Brain microvascular endothelial cell (primary cell): ENCODE measurements at regions not wholly inside any gene's neighbourhood (a gene's known extent, or its start where the extent isn't known, plus 50 kb on each side); places are given as distances from the start of the nearest gene placed in this dataset.

Source experiments
- DNase-seq: peaks from one replicate; pipeline ENCODE4 v3.0.0-alpha.2; 2020
- H3K27ac ChIP-seq: fragments of 250-450 bp; sonication (Bioruptor Pico); 2 replicates; pipeline ENCODE4 v1.5.1; 2020; ENCODE audit warnings: mild to moderate bottlenecking, moderate library complexity
- H3K27me3 ChIP-seq: fragments of 250-450 bp; sonication (Bioruptor Pico); replicated peaks from 2 replicates; pipeline ENCODE4 v1.5.1; 2020; ENCODE audit warnings: mild to moderate bottlenecking
- H3K36me3 ChIP-seq: fragments of 250-450 bp; sonication (Bioruptor Pico); replicated peaks from 2 replicates; pipeline ENCODE4 v1.5.1; 2020; ENCODE audit warnings: mild to moderate bottlenecking
- H3K4me3 ChIP-seq: 2 replicates; pipeline ENCODE4 v1.5.1; 2011; ENCODE audit warnings: low read depth, mild to moderate bottlenecking, control low read depth, low read length, moderate library complexity
- CTCF ChIP-seq: IDR thresholded peaks from 2 replicates; pipeline ENCODE4 v1.5.1; 2011; ENCODE audit warnings: low read depth, mild to moderate bottlenecking, moderate library complexity, low read length, control low read depth, inconsistent platforms; ENCODE audit errors: missing control alignments
- in situ Hi-C: cut with HindIII; loops from 2 replicates; pipeline ENCODE4 v1.10.0; 2017; ENCODE audit warnings: low sequenced_read_pairs, low pct_ligation_motif_present

GRCh38 chr2:64204703-64205102 lies 60.5 kb upstream of the PELI1 start:
- H3K27ac ChIP-seq = peak overlapping the region; percentile 81
- no peak for DNase-seq

GRCh38 chr2:64205415-64205814 lies 61.2 kb upstream of the PELI1 start:
- in situ Hi-C loops = loop anchor here (25.0 kb wide), 1 partner anchor 143 kb away; no protein-coding TSS in a partner anchor
- TF ChIP-seq CTCF = no peak
- no peak for DNase-seq
- Histone ChIP-seq H3K27me3 (no peaks in the 10 kb centered on the region), H3K36me3 (no peaks in the 10 kb centered on the region), H3K27ac (no peak overlapping the region), H3K4me3 (no peak overlapping the region)

More at GRCh38 chr2:64204703-64205102, 60.5 kb upstream of the PELI1 start:
- TF ChIP-seq CTCF = no peak
- in situ Hi-C loops = loop anchor here (25.0 kb wide), 1 partner anchor 142 kb away; no protein-coding TSS in a partner anchor
- H3K36me3 ChIP-seq = no peaks in the 10 kb centered on the region
- no peaks in the 10 kb centered on the region for H3K27me3 ChIP-seq
- no peak overlapping the region for H3K4me3 ChIP-seq

GRCh38 chr2:64207573-64207972 lies 63.4 kb upstream of the PELI1 start:
- H3K4me3 ChIP-seq = no peak overlapping the region
- no peak overlapping the region for H3K27ac ChIP-seq
- in situ Hi-C loops = loop anchor here (25.0 kb wide), 1 partner anchor 145 kb away; no protein-coding TSS in a partner anchor
- no peaks in the 10 kb centered on the region for H3K36me3 ChIP-seq
- TF ChIP-seq CTCF = no peak
- DNase-seq = no peak
- H3K27me3 ChIP-seq = no peaks in the 10 kb centered on the region

GRCh38 chr2:64210816-64211215 lies 66.6 kb upstream of the PELI1 start:
- in situ Hi-C loops = loop anchor here (25.0 kb wide), 1 partner anchor 149 kb away; no protein-coding TSS in a partner anchor
- Histone ChIP-seq H3K27ac (no peak overlapping the region), H3K27me3 (no peaks in the 10 kb centered on the region), H3K4me3 (no peak overlapping the region), H3K36me3 (no peaks in the 10 kb centered on the region)
- no peak for TF ChIP-seq CTCF
- DNase-seq = no peak

DNA sequence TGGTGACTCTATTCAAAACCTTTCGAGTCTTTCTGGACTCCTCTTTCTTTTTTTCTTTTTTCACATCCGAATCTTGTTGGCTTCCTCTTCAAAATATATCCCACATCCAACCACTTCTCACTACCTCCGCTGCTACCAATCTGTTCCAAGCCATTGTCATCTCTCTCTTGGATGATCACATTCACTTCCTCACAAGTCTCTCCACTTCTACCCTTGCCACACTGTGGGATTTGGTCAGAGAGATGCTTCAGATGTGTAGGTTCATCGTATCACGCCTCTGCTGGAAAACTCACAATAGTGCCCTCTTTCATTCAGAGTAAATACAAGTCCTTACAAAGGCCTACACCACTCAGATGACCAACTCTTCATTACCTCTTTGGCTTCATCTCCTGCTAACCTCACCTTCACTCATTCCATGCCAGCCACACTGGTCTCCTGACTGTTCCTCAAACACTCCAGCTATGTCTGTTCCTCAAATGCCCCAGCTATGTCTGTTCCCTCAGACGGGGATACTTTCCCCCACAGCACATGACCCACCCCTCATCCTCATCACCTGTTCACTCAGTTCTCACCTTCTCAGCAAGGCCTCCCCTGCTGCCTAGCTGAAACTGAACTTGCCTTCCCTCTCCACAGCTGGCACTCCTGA lies 67.2 kb upstream of the PELI1 start:
- H3K36me3 ChIP-seq = no peaks in the 10 kb centered on the region
- in situ Hi-C loops = loop anchor here (25.0 kb wide), 1 partner anchor 149 kb away; no protein-coding TSS in a partner anchor
- H3K4me3 ChIP-seq = no peak overlapping the region
- H3K27ac ChIP-seq = no peak overlapping the region
- H3K27me3 ChIP-seq = no peaks in the 10 kb centered on the region
- no peak for TF ChIP-seq CTCF
- no peak for DNase-seq

DNA sequence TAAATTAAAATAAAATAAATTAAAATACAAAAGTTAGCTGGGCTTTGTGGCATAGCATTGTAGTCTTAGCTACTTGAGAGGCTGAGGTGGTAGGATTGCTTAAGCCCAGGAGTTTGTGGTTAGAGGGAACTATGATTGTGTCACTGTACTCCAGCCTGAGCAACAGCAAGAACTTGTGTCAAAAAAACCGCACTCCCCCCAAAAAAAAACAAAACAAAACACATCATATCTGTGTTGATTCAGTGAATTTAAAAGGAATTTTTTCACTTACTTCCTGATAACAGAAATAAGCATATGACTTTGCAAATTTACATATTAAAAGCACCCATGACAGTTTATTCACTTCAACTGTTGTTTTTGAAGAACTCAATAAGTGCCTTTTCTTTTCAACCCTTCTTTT lies 68.1 kb upstream of the PELI1 start:
- H3K36me3 ChIP-seq = no peaks in the 10 kb centered on the region
- no peak for TF ChIP-seq CTCF
- no peaks in the 10 kb centered on the region for H3K27me3 ChIP-seq
- peak overlapping the region; percentile 75 for H3K27ac ChIP-seq
- peak; percentile 92 for DNase-seq
- H3K4me3 ChIP-seq = no peak overlapping the region
- in situ Hi-C loops = loop anchor here (25.0 kb wide), 1 partner anchor 150 kb away; no protein-coding TSS in a partner anchor
